Mesenchymal stem cell (in vitro differentiated cells and primary cell): ENCODE measurements at regions not wholly inside any gene's neighbourhood (a gene's known extent, or its start where the extent isn't known, plus 50 kb on each side); places are given as distances from the start of the nearest gene placed in this dataset.

Experiments used
- DNase-seq: peaks from one replicate; pipeline ENCODE4 v3.0.0-alpha.2; 2013
- H2AFZ ChIP-seq: one replicate; pipeline ENCODE4 v1.6.1; 2013; ENCODE audit warnings: low read depth, mild to moderate bottlenecking, control low read depth, inconsistent platforms, low read length, moderate library complexity
- H2AK5ac ChIP-seq: 2 replicates; pipeline ENCODE4 v1.6.1; 2013; ENCODE audit warnings: low read length, moderate library complexity, mild to moderate bottlenecking, inconsistent platforms; ENCODE audit not compliant: severe bottlenecking
- H2BK120ac ChIP-seq: one replicate; pipeline ENCODE4 v1.6.1; 2013; ENCODE audit warnings: low read depth, mild to moderate bottlenecking, inconsistent platforms, low read length, moderate library complexity
- H2BK12ac ChIP-seq, 2 experiments: one replicate each; pipeline ENCODE4 v1.6.1; 2013; ENCODE audit warnings: inconsistent platforms in 2 of 2, low read length in 2 of 2, mild to moderate bottlenecking in 2 of 2, moderate library complexity in 2 of 2, control low read depth in 1 of 2
- H2BK15ac ChIP-seq: one replicate; pipeline ENCODE4 v1.6.1; 2013; ENCODE audit warnings: mild to moderate bottlenecking, low read depth, inconsistent platforms; ENCODE audit not compliant: poor library complexity, severe bottlenecking
- H2BK5ac ChIP-seq: 2 replicates; pipeline ENCODE4 v1.6.1; 2013; ENCODE audit warnings: low read depth, mild to moderate bottlenecking, low read length, control low read depth, inconsistent platforms; ENCODE audit not compliant: poor library complexity, severe bottlenecking
- H3K14ac ChIP-seq, 2 experiments: one replicate each; pipeline ENCODE4 v1.6.1; 2013; ENCODE audit warnings: inconsistent platforms in 2 of 2, low read length in 2 of 2, control low read depth in 1 of 2, mild to moderate bottlenecking in 1 of 2, moderate library complexity in 1 of 2
- H3K18ac ChIP-seq, 2 experiments: one replicate each; pipeline ENCODE4 v1.6.1; 2013; ENCODE audit warnings: inconsistent platforms in 2 of 2, low read length in 2 of 2, control low read depth in 1 of 2, low read depth in 1 of 2, mild to moderate bottlenecking in 1 of 2
- H3K23ac ChIP-seq, 2 experiments: one replicate each; pipeline ENCODE4 v1.6.1; 2013; ENCODE audit warnings: inconsistent platforms in 2 of 2, low read length in 2 of 2, mild to moderate bottlenecking in 2 of 2, moderate library complexity in 2 of 2, control low read depth in 1 of 2
- H3K27ac ChIP-seq: 2 replicates; pipeline ENCODE4 v1.5.1; 2013; ENCODE audit warnings: mild to moderate bottlenecking, moderate library complexity, low read length, control low read depth, inconsistent platforms; ENCODE audit not compliant: poor library complexity, severe bottlenecking
- H3K27me3 ChIP-seq, 2 experiments: 2 replicates each; pipeline versions ENCODE4 v1.6.1 to v1.7.0; 2013; ENCODE audit warnings: low read length in 2 of 2, mild to moderate bottlenecking in 2 of 2, moderate library complexity in 2 of 2, control low read depth in 1 of 2, inconsistent platforms in 1 of 2; ENCODE audit not compliant: control insufficient read depth in 1 of 2, insufficient read depth in 1 of 2
- H3K36me3 ChIP-seq, 2 experiments: 2 replicates each; pipeline versions ENCODE4 v1.6.1 to v1.7.0; 2013; ENCODE audit warnings: low read length in 2 of 2, control low read depth in 1 of 2, inconsistent platforms in 1 of 2, low read depth in 1 of 2, mild to moderate bottlenecking in 1 of 2; ENCODE audit not compliant: insufficient read depth in 2 of 2, control insufficient read depth in 1 of 2
- H3K4ac ChIP-seq, 2 experiments: one replicate each; pipeline ENCODE4 v1.6.1; 2013; ENCODE audit warnings: inconsistent platforms in 2 of 2, low read length in 2 of 2, mild to moderate bottlenecking in 2 of 2, moderate library complexity in 2 of 2, control low read depth in 1 of 2, low read depth in 1 of 2
- H3K4me1 ChIP-seq: 2 replicates; pipeline ENCODE4 v1.6.1; 2013; ENCODE audit warnings: low read depth, low read length, control low read depth; ENCODE audit not compliant: control insufficient read depth, insufficient read depth
- H3K4me2 ChIP-seq: 2 replicates; pipeline ENCODE4 v1.6.1; 2013; ENCODE audit warnings: low read length, mild to moderate bottlenecking, inconsistent platforms; ENCODE audit not compliant: poor library complexity, severe bottlenecking
- H3K4me3 ChIP-seq, 2 experiments: 2 replicates each; pipeline versions ENCODE4 v1.5.1 to v1.7.0; 2013; ENCODE audit warnings: low read length in 2 of 2, mild to moderate bottlenecking in 2 of 2, control low read depth in 1 of 2, low read depth in 1 of 2; ENCODE audit not compliant: insufficient read depth in 1 of 2
- H3K79me1 ChIP-seq: replicated peaks from 2 replicates; pipeline ENCODE4 v1.6.1; 2013; ENCODE audit warnings: mild to moderate bottlenecking, control low read depth, low read length, inconsistent platforms; ENCODE audit not compliant: poor library complexity, severe bottlenecking
- H3K9ac ChIP-seq: 2 replicates; pipeline ENCODE4 v1.7.0; 2013; ENCODE audit warnings: mild to moderate bottlenecking, low read length, moderate library complexity
- H3K9me3 ChIP-seq: 2 replicates; pipeline ENCODE4 v1.7.0; 2013; ENCODE audit warnings: mild to moderate bottlenecking, low read length; ENCODE audit not compliant: control insufficient read depth
- H4K8ac ChIP-seq: one replicate; pipeline ENCODE4 v1.6.1; 2013; ENCODE audit warnings: inconsistent platforms, mild to moderate bottlenecking, low read length, moderate library complexity
- H4K91ac ChIP-seq: one replicate; pipeline ENCODE4 v1.6.1; 2013; ENCODE audit warnings: mild to moderate bottlenecking, low read length, inconsistent platforms
- WGBS: methylation state at CpG from one replicate; pipeline ENCODE4 v1.1.7; 2013; ENCODE audit warnings: mixed read lengths; 5-methylcytosine and 5-hydroxymethylcytosine counted together

GRCh38 chr1:234942879-234943506, 185.6 kb downstream of the TOMM20 start:
- H2BK5ac ChIP-seq, result no peak overlapping the region
- H2BK120ac ChIP-seq, result no peak overlapping the region
- H3K27me3 ChIP-seq, result no peaks in the 10 kb centered on the region
- no peaks in the 10 kb centered on the region for H3K79me1 ChIP-seq
- DNase-seq, result no peak
- no peak overlapping the region for H2AFZ ChIP-seq
- H3K9me3 ChIP-seq, result no peaks in the 10 kb centered on the region
- 96% methylated on average over 5 of the region's 5 CpGs for WGBS
- H3K27ac ChIP-seq, result no peak overlapping the region
- no peak overlapping the region for H2BK12ac ChIP-seq
- H2BK15ac ChIP-seq, result no peak overlapping the region
- H3K4ac ChIP-seq, result no peak overlapping the region
- H3K18ac ChIP-seq, result no peak overlapping the region
- H3K4me1 ChIP-seq, result peaks cover 2% of the 10 kb centered on the region
- no peak overlapping the region for H3K4me2 ChIP-seq
- H2AK5ac ChIP-seq, result no peak overlapping the region
- no peak overlapping the region for H3K9ac ChIP-seq
- no peak overlapping the region for H3K4me3 ChIP-seq
- H3K23ac ChIP-seq, result no peak overlapping the region
- no peak overlapping the region for H4K91ac ChIP-seq
- no peak overlapping the region for H3K14ac ChIP-seq
- no peaks in the 10 kb centered on the region for H3K36me3 ChIP-seq
- peak overlapping the region; percentile 56 for H4K8ac ChIP-seq

- Histone ChIP-seq H2BK5ac (no peak overlapping the region), H3K18ac (no peak overlapping the region), H3K4me2 (no peak overlapping the region), H3K14ac (no peak overlapping the region), H3K79me1 (no peaks in the 10 kb centered on the region), H3K27ac (no peak overlapping the region), H2AFZ (no peak overlapping the region), H4K8ac (no peak overlapping the region), H3K23ac (no peak overlapping the region), H3K4ac (no peak overlapping the region), H2BK15ac (no peak overlapping the region), H2BK120ac (no peak overlapping the region), H2AK5ac (no peak overlapping the region), H4K91ac (no peak overlapping the region), H3K4me1 (peaks cover 2% of the 10 kb centered on the region), H3K36me3 (no peaks in the 10 kb centered on the region), H3K9me3 (no peaks in the 10 kb centered on the region), H3K4me3 (no peak overlapping the region), H3K9ac (no peak overlapping the region), H3K27me3 (no peaks in the 10 kb centered on the region), H2BK12ac (no peak overlapping the region)
- WGBS, result 87% methylated on average over 4 of the region's 4 CpGs
- no peak for DNase-seq
These were observed 186.7 kb downstream of the TOMM20 start for GRCh38 chr1:234942012-234942332.

GRCh38 chr1:234941321-234942011, 187.2 kb downstream of the TOMM20 start:
- Histone ChIP-seq H3K79me1 (no peaks in the 10 kb centered on the region), H3K27ac (no peak overlapping the region), H2BK5ac (no peak overlapping the region), H4K8ac (no peak overlapping the region), H3K4me3 (no peak overlapping the region), H3K4ac (no peak overlapping the region), H3K4me2 (no peak overlapping the region), H3K18ac (no peak overlapping the region), H3K36me3 (no peaks in the 10 kb centered on the region), H3K4me1 (peaks cover 2% of the 10 kb centered on the region), H3K23ac (no peak overlapping the region), H2BK15ac (no peak overlapping the region), H2BK120ac (no peak overlapping the region), H2BK12ac (peak overlapping the region in 1 of 2 experiments; percentile 73), H4K91ac (no peak overlapping the region), H3K27me3 (no peaks in the 10 kb centered on the region), H3K9me3 (no peaks in the 10 kb centered on the region), H2AFZ (no peak overlapping the region), H3K9ac (no peak overlapping the region), H3K14ac (no peak overlapping the region), H2AK5ac (no peak overlapping the region)
- WGBS, result 92% methylated on average over 3 of the region's 3 CpGs
- DNase-seq, result peak; percentile 32

- peaks cover 2% of the 10 kb centered on the region for H3K4me1 ChIP-seq
- H3K27ac ChIP-seq, result no peak overlapping the region
- H3K27me3 ChIP-seq, result no peaks in the 10 kb centered on the region
- H3K79me1 ChIP-seq, result no peaks in the 10 kb centered on the region
- H3K9ac ChIP-seq, result no peak overlapping the region
- peak overlapping the region; percentile 14 for H2AK5ac ChIP-seq
- no peak overlapping the region for H2BK15ac ChIP-seq
- no peak overlapping the region for H3K4me3 ChIP-seq
- H4K8ac ChIP-seq, result no peak overlapping the region
- no peak overlapping the region for H3K23ac ChIP-seq
- H3K14ac ChIP-seq, result no peak overlapping the region
- no peaks in the 10 kb centered on the region for H3K36me3 ChIP-seq
- no peak overlapping the region for H2BK12ac ChIP-seq
- no peak overlapping the region for H2AFZ ChIP-seq
- H3K4ac ChIP-seq, result no peak overlapping the region
- DNase-seq, result no peak
- no peak overlapping the region for H3K18ac ChIP-seq
- 98% methylated on average over 7 of the region's 7 CpGs for WGBS
- H2BK5ac ChIP-seq, result no peak overlapping the region
- no peaks in the 10 kb centered on the region for H3K9me3 ChIP-seq
- no peak overlapping the region for H2BK120ac ChIP-seq
- H3K4me2 ChIP-seq, result no peak overlapping the region
- H4K91ac ChIP-seq, result no peak overlapping the region
These were observed 187.8 kb downstream of the TOMM20 start for GRCh38 chr1:234940841-234941240.
